HepG2 (cell line): ENCODE measurements at regions not wholly inside any gene's neighbourhood (a gene's known extent, or its start where the extent isn't known, plus 50 kb on each side); places are given as distances from the start of the nearest gene placed in this dataset.

ENCODE experiments used
- AGO1 ChIP-seq: fragments of 200-400 bp; formaldehyde crosslinking; IDR thresholded peaks from 2 replicates; pipeline ENCODE4 v1.6.1; 2017; ENCODE audit warnings: mild to moderate bottlenecking, low read depth, low read length, moderate library complexity; ENCODE audit not compliant: poor library complexity, severe bottlenecking
- FOXA3 ChIP-seq: IDR thresholded peaks from 2 replicates; pipeline ENCODE4 v1.6.1; 2016; ENCODE audit warnings: missing genetic modification reagents, missing compliant biosample characterization
- HMG20A ChIP-seq: IDR thresholded peaks from 2 replicates; pipeline ENCODE4 v1.6.1; 2016; ENCODE audit warnings: borderline replicate concordance
- JUN ChIP-seq: sonication (generic); formaldehyde crosslinking; IDR thresholded peaks from 2 replicates; pipeline ENCODE4 v1.4.0; 2020; ENCODE audit warnings: mild to moderate bottlenecking, missing genetic modification reagents
- KAT8 ChIP-seq: IDR thresholded peaks from 2 replicates; pipeline ENCODE4 v1.6.1; 2016; ENCODE audit warnings: missing genetic modification reagents, missing compliant biosample characterization
- MTA1 ChIP-seq: sonication (generic); formaldehyde crosslinking; IDR thresholded peaks from 2 replicates; pipeline ENCODE4 v1.4.0; 2020; ENCODE audit warnings: missing genetic modification reagents, mild to moderate bottlenecking, borderline replicate concordance
- NAIF1 ChIP-seq: sonication (generic); formaldehyde crosslinking; IDR thresholded peaks from 2 replicates; pipeline ENCODE4 v1.5.0; 2020; ENCODE audit warnings: mild to moderate bottlenecking, missing genetic modification reagents, borderline replicate concordance
- NFKBIZ ChIP-seq: IDR thresholded peaks from 2 replicates; pipeline ENCODE4 v1.6.1; 2018; ENCODE audit warnings: missing genetic modification reagents, missing compliant biosample characterization
- NFYC ChIP-seq: IDR thresholded peaks from 2 replicates; pipeline ENCODE4 v1.6.1; 2016; ENCODE audit warnings: missing genetic modification reagents, missing compliant biosample characterization
- POLR2G ChIP-seq: fragments of 200-400 bp; formaldehyde crosslinking; IDR thresholded peaks from 2 replicates; pipeline ENCODE4 v1.6.1; 2018; ENCODE audit warnings: mild to moderate bottlenecking, low read depth, low read length, moderate library complexity
- PPARG ChIP-seq: conservative IDR thresholded peaks from 2 replicates; pipeline ENCODE4 v1.6.1; 2016; ENCODE audit warnings: missing biosample characterization, missing genetic modification reagents
- YEATS4 ChIP-seq: sonication (generic); formaldehyde crosslinking; IDR thresholded peaks from 2 replicates; pipeline ENCODE4 v1.4.0; 2020; ENCODE audit warnings: missing genetic modification reagents, borderline replicate concordance
- ZKSCAN5 ChIP-seq: sonication (generic); formaldehyde crosslinking; IDR thresholded peaks from 2 replicates; pipeline ENCODE4 v1.5.1; 2020; ENCODE audit warnings: mild to moderate bottlenecking, missing genetic modification reagents
- ZNF296 ChIP-seq: sonication (generic); formaldehyde crosslinking; conservative IDR thresholded peaks from 2 replicates; pipeline ENCODE4 v1.5.0; 2020; ENCODE audit warnings: mild to moderate bottlenecking, missing genetic modification reagents
- TF ChIP-seq, protein P1 (sequence below): sonication (generic); formaldehyde crosslinking; IDR thresholded peaks from 2 replicates; pipeline ENCODE4 v1.4.0; 2020; ENCODE audit warnings: mild to moderate bottlenecking, missing genetic modification reagents, borderline replicate concordance
- TF ChIP-seq, protein P2 (sequence below): sonication (generic); formaldehyde crosslinking; IDR thresholded peaks from 2 replicates; pipeline ENCODE4 v1.5.1; 2020; ENCODE audit warnings: mild to moderate bottlenecking, missing genetic modification reagents, moderate library complexity
- TF ChIP-seq, protein P3 (sequence below): sonication (generic); formaldehyde crosslinking; IDR thresholded peaks from 2 replicates; pipeline ENCODE4 v1.5.0; 2020; ENCODE audit warnings: missing genetic modification reagents
- TF ChIP-seq, protein P4 (sequence below): sonication (generic); formaldehyde crosslinking; IDR thresholded peaks from 2 replicates; pipeline ENCODE4 v1.5.0; 2020; ENCODE audit warnings: missing genetic modification reagents
- TF ChIP-seq, protein P5 (sequence below): sonication (generic); formaldehyde crosslinking; IDR thresholded peaks from 2 replicates; pipeline ENCODE4 v1.4.0; 2020; ENCODE audit warnings: missing genetic modification reagents, borderline replicate concordance
- TF ChIP-seq, protein P6 (sequence below): IDR thresholded peaks from 2 replicates; pipeline ENCODE4 v1.4.0; 2020; ENCODE audit warnings: mild to moderate bottlenecking, missing genetic modification reagents

DNA sequence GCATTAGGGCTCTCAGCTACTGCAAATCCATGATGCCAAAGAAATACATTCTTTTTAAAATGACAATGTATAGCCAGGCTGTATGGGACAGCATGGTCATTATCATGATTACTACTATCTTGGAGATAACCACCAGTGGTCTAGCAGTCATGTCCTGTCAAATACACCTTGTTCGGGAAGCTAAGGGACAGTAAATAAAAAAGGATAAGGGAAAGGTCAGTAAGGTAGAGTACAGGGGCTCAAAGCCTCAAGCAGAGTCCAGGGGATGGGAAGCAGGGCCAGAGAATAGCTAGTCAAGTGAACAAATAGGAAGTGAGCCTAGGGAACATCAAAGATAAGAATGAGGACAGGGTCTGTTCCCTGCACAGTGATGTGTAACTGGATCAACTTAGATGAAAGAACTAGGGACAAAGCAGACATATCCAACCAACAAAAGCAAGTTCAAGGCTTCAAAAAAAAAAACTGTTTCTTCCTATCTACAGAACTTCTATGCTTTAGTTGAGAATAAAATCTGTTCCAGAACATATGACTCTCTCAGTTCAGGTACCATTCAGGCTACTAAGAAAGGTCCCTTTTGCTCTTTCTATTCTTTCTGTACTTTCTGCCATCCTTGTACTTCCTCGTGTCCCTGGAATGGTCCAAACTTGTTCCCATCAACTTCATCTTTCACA is 62.9 kb upstream of the EHBP1 start (continued):
- TF ChIP-seq, protein P1, sequence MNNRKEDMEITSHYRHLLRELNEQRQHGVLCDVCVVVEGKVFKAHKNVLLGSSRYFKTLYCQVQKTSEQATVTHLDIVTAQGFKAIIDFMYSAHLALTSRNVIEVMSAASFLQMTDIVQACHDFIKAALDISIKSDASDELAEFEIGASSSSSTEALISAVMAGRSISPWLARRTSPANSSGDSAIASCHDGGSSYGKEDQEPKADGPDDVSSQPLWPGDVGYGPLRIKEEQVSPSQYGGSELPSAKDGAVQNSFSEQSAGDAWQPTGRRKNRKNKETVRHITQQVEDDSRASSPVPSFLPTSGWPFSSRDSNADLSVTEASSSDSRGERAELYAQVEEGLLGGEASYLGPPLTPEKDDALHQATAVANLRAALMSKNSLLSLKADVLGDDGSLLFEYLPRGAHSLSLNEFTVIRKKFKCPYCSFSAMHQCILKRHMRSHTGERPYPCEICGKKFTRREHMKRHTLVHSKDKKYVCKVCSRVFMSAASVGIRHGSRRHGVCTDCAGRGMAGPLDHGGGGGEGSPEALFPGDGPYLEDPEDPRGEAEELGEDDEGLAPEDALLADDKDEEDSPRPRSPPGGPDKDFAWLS (CRISPR knock-in tag): peak; percentile 61; the same call in 1 of the 2 replicates
- TF ChIP-seq FOXA3 (CRISPR knock-in tag) (peak; percentile 90), NFKBIZ (CRISPR knock-in tag) (peak; percentile 82), YEATS4 (CRISPR knock-in tag) (peak; percentile 50), AGO1 (no peak), HMG20A (CRISPR knock-in tag) (peak; percentile 92), ZKSCAN5 (CRISPR knock-in tag) (peak; percentile 80; the same call in 1 of the 2 replicates), JUN (peak; percentile 23; the same call in 1 of the 2 replicates), POLR2G (no peak), KAT8 (peak; percentile 79), MTA1 (no peak), NAIF1 (CRISPR knock-in tag) (peak; percentile 64; the same call in 1 of the 2 replicates), NFYC (0 out of 2 replicates have a peak, but pooled peaks have one; percentile 34), PPARG (peak; percentile 97), ZNF296 (CRISPR knock-in tag) (no peak)
- TF ChIP-seq, protein P2, sequence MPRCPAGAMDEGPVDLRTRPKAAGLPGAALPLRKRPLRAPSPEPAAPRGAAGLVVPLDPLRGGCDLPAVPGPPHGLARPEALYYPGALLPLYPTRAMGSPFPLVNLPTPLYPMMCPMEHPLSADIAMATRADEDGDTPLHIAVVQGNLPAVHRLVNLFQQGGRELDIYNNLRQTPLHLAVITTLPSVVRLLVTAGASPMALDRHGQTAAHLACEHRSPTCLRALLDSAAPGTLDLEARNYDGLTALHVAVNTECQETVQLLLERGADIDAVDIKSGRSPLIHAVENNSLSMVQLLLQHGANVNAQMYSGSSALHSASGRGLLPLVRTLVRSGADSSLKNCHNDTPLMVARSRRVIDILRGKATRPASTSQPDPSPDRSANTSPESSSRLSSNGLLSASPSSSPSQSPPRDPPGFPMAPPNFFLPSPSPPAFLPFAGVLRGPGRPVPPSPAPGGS (CRISPR knock-in tag): peak; percentile 28; the same call in 1 of the 2 replicates
- TF ChIP-seq, protein P3, sequence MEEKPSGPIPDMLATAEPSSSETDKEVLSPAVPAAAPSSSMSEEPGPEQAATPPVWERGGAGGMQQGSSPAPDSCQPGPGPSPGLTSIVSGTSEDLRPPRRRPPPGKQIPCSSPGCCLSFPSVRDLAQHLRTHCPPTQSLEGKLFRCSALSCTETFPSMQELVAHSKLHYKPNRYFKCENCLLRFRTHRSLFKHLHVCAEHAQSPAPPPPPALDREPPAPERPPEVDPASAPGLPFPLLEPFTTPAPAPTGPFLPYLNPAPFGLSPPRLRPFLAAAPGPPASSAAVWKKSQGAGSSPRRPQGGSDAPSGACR: peak; percentile 84; the same call in 1 of the 2 replicates
- TF ChIP-seq, protein P4, sequence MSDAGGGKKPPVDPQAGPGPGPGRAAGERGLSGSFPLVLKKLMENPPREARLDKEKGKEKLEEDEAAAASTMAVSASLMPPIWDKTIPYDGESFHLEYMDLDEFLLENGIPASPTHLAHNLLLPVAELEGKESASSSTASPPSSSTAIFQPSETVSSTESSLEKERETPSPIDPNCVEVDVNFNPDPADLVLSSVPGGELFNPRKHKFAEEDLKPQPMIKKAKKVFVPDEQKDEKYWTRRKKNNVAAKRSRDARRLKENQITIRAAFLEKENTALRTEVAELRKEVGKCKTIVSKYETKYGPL (CRISPR knock-in tag): no peak
- TF ChIP-seq, protein P5, sequence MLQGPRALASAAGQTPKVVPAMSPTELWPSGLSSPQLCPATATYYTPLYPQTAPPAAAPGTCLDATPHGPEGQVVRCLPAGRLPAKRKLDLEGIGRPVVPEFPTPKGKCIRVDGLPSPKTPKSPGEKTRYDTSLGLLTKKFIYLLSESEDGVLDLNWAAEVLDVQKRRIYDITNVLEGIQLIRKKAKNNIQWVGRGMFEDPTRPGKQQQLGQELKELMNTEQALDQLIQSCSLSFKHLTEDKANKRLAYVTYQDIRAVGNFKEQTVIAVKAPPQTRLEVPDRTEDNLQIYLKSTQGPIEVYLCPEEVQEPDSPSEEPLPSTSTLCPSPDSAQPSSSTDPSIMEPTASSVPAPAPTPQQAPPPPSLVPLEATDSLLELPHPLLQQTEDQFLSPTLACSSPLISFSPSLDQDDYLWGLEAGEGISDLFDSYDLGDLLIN (CRISPR knock-in tag): no peak
- TF ChIP-seq, protein P6, sequence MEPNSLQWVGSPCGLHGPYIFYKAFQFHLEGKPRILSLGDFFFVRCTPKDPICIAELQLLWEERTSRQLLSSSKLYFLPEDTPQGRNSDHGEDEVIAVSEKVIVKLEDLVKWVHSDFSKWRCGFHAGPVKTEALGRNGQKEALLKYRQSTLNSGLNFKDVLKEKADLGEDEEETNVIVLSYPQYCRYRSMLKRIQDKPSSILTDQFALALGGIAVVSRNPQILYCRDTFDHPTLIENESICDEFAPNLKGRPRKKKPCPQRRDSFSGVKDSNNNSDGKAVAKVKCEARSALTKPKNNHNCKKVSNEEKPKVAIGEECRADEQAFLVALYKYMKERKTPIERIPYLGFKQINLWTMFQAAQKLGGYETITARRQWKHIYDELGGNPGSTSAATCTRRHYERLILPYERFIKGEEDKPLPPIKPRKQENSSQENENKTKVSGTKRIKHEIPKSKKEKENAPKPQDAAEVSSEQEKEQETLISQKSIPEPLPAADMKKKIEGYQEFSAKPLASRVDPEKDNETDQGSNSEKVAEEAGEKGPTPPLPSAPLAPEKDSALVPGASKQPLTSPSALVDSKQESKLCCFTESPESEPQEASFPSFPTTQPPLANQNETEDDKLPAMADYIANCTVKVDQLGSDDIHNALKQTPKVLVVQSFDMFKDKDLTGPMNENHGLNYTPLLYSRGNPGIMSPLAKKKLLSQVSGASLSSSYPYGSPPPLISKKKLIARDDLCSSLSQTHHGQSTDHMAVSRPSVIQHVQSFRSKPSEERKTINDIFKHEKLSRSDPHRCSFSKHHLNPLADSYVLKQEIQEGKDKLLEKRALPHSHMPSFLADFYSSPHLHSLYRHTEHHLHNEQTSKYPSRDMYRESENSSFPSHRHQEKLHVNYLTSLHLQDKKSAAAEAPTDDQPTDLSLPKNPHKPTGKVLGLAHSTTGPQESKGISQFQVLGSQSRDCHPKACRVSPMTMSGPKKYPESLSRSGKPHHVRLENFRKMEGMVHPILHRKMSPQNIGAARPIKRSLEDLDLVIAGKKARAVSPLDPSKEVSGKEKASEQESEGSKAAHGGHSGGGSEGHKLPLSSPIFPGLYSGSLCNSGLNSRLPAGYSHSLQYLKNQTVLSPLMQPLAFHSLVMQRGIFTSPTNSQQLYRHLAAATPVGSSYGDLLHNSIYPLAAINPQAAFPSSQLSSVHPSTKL (CRISPR knock-in tag): peak; percentile 99
